Aorta (tissue), 5 donors: ENCODE measurements at regions not wholly inside any gene's neighbourhood (a gene's known extent, or its start where the extent isn't known, plus 50 kb on each side); places are given as distances from the start of the nearest gene placed in this dataset.

Source experiments
- ATAC-seq: fragments of 200-7000 bp; cut with Tn5 transposase; one replicate; pipeline ENCODE4 v1.9.1; 2022; ENCODE audit warnings: moderate library complexity; ENCODE audit not compliant: low FRiP score
- DNase-seq, 2 donors: peaks; one replicate each; pipeline ENCODE4 v3.0.0-alpha.2; 2020
- H3K27ac ChIP-seq, 2 donors: one replicate each; pipeline ENCODE4 v1.5.1; 2013; ENCODE audit warnings: low read length in 2 of 2, mild to moderate bottlenecking in 2 of 2, moderate library complexity in 2 of 2, control low read depth in 1 of 2, inconsistent platforms in 1 of 2, low read depth in 1 of 2
- H3K27me3 ChIP-seq, 2 donors: one replicate each; pipeline ENCODE4 v1.6.1; 2013; ENCODE audit warnings: control low read depth in 1 of 2, low read length in 1 of 2, mild to moderate bottlenecking in 1 of 2, moderate library complexity in 1 of 2; ENCODE audit not compliant: insufficient read depth in 2 of 2, control insufficient read depth in 1 of 2
- H3K36me3 ChIP-seq, 2 donors: one replicate each; pipeline ENCODE4 v1.6.1; 2013; ENCODE audit warnings: control low read depth in 1 of 2, low read length in 1 of 2, mild to moderate bottlenecking in 1 of 2; ENCODE audit not compliant: insufficient read depth in 2 of 2, control insufficient read depth in 1 of 2
- H3K4me1 ChIP-seq, 2 donors: one replicate each; pipeline ENCODE4 v1.6.1; 2013; ENCODE audit warnings: low read length in 2 of 2, control low read depth in 1 of 2, mild to moderate bottlenecking in 1 of 2, moderate library complexity in 1 of 2; ENCODE audit not compliant: insufficient read depth in 2 of 2, control insufficient read depth in 1 of 2
- H3K4me3 ChIP-seq, 2 donors: one replicate each; pipeline ENCODE4 v1.5.1; 2013; ENCODE audit warnings: low read length in 2 of 2, control low read depth in 1 of 2, mild to moderate bottlenecking in 1 of 2
- H3K9me3 ChIP-seq: one replicate; pipeline ENCODE4 v1.6.1; 2013; ENCODE audit warnings: mild to moderate bottlenecking, low read length; ENCODE audit not compliant: control insufficient read depth
- WGBS, 2 donors: extraction: QIAGEN DNeasy Blood & Tissue Kit; methylation state at CpG; one replicate each; pipeline ENCODE4 v1.1.7; 2013; 5-methylcytosine and 5-hydroxymethylcytosine counted together
- intact Hi-C, 2 donors: fragments of 100-400 bp; cut with DNase I; formaldehyde crosslinking; loops; one replicate each; pipeline versions ENCODE4 v1.14.2 to v1.15.0; 2022
- donor health status: healthy with polysubstance abuse.
- donor health status: Bipolar disorder and iron deficiency.
- donor health status: DM: no; HTN: no; CAD: no.
- donor health status: DM: no; HTN: no; CAD: no.
- donor health status: DM: yes; HTN: yes; CAD: no.

GRCh38 chr1:79819140-79819539 is 812.6 kb upstream of the ADGRL4 start:
- no peak overlapping the region for H3K27ac ChIP-seq
- ATAC-seq (no peak), DNase-seq (no peak)
- 93 to 94% methylated on average over 3 of the region's 3 CpGs for WGBS, 2 donors
- H3K9me3 ChIP-seq, result no peaks in the 10 kb centered on the region
- no peaks in the 10 kb centered on the region for H3K27me3 ChIP-seq
- H3K4me1 ChIP-seq, result no peaks in the 10 kb centered on the region
- intact Hi-C loops, result no loop called here
- H3K36me3 ChIP-seq, result no peaks in the 10 kb centered on the region
- H3K4me3 ChIP-seq, result no peak overlapping the region

GRCh38 chr1:79817031-79817560 is 810.6 kb upstream of the ADGRL4 start:
- Histone ChIP-seq H3K4me1 (no peaks in the 10 kb centered on the region), H3K27ac (no peak overlapping the region), H3K4me3 (no peak overlapping the region), H3K9me3 (no peaks in the 10 kb centered on the region), H3K27me3 (no peaks in the 10 kb centered on the region), H3K36me3 (no peaks in the 10 kb centered on the region)
- intact Hi-C loops, result no loop called here
- no peak for ATAC-seq
- no peak for DNase-seq
- 78 to 80% methylated on average over 4 of the region's 4 CpGs for WGBS, 2 donors

GRCh38 chr1:79815115-79815514 is 808.6 kb upstream of the ADGRL4 start:
- ATAC-seq (no peak), DNase-seq (no peak)
- Histone ChIP-seq H3K4me3 (no peak overlapping the region), H3K27ac (no peak overlapping the region), H3K27me3 (no peaks in the 10 kb centered on the region), H3K4me1 (no peaks in the 10 kb centered on the region), H3K9me3 (no peaks in the 10 kb centered on the region), H3K36me3 (no peaks in the 10 kb centered on the region)
- 65 to 68% methylated on average over 3 of the region's 3 CpGs for WGBS, 2 donors
- intact Hi-C loops, result no loop called here

GRCh38 chr1:79811173-79811572 is 804.6 kb upstream of the ADGRL4 start:
- H3K4me3 ChIP-seq, result no peak overlapping the region
- intact Hi-C loops, result no loop called here
- no peak for ATAC-seq
- H3K27ac ChIP-seq, result no peak overlapping the region
- WGBS, 2 donors, result 19 to 22% methylated on average over 3 of the region's 3 CpGs
- DNase-seq, result no peak
- no peaks in the 10 kb centered on the region for H3K9me3 ChIP-seq
- H3K4me1 ChIP-seq, result no peaks in the 10 kb centered on the region
- no peaks in the 10 kb centered on the region for H3K36me3 ChIP-seq
- no peaks in the 10 kb centered on the region for H3K27me3 ChIP-seq

GRCh38 chr1:79808816-79809475 is 802.4 kb upstream of the ADGRL4 start:
- ATAC-seq, result no peak

GRCh38 chr1:79807816-79808215 is 801.3 kb upstream of the ADGRL4 start:
- Histone ChIP-seq H3K36me3 (no peaks in the 10 kb centered on the region), H3K4me3 (no peak overlapping the region), H3K9me3 (no peaks in the 10 kb centered on the region), H3K27me3 (no peaks in the 10 kb centered on the region), H3K27ac (no peak overlapping the region), H3K4me1 (no peaks in the 10 kb centered on the region)
- 88 to 93% methylated on average over 2 of the region's 2 CpGs for WGBS, 2 donors
- ATAC-seq (no peak), DNase-seq (no peak)
- intact Hi-C loops, result no loop called here

More at GRCh38 chr1:79808816-79809475, 802.4 kb upstream of the ADGRL4 start:
- DNase-seq, result no peak
- no peaks in the 10 kb centered on the region for H3K9me3 ChIP-seq
- no peak overlapping the region for H3K27ac ChIP-seq
- H3K4me3 ChIP-seq, result no peak overlapping the region
- H3K4me1 ChIP-seq, result no peaks in the 10 kb centered on the region
- H3K27me3 ChIP-seq, result no peaks in the 10 kb centered on the region
- intact Hi-C loops, result no loop called here
- WGBS, 2 donors, result 96 to 98% methylated on average over 3 of the region's 3 CpGs
- no peaks in the 10 kb centered on the region for H3K36me3 ChIP-seq

- ATAC-seq (no peak), DNase-seq (no peak)
- Histone ChIP-seq H3K36me3 (no peaks in the 10 kb centered on the region), H3K27ac (no peak overlapping the region), H3K9me3 (no peaks in the 10 kb centered on the region), H3K27me3 (no peaks in the 10 kb centered on the region), H3K4me1 (no peaks in the 10 kb centered on the region), H3K4me3 (no peak overlapping the region)
- WGBS, 2 donors, result 97 to 99% methylated on average over 3 of the region's 3 CpGs
- intact Hi-C loops, result no loop called here
Observed at GRCh38 chr1:79797487-79797886, 791.0 kb upstream of the ADGRL4 start.

DNA sequence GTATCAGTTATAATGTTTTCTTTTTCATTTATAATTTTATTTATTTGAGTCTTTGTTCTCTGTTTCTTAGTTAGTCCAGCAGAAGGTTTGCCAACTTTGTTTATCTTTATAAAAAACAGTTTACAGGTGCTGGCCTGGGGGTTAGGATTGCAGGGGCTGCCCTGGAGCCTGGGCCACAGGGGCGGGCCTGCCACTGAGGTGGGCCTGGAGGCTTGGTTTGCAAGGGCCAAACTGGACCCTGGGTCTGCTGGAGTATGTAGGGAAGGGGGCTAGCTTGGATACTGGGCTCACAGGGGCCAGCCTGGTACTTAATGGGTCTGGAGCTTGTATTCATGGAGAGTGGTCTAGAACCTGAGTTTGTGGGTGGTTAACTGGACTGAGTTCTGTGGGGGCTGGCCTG is 789.9 kb upstream of the ADGRL4 start:
- intact Hi-C loops, result no loop called here
- DNase-seq, result no peak

GRCh38 chr1:79792219-79792930 is 785.8 kb upstream of the ADGRL4 start:
- WGBS, 2 donors, result 2 to 5% methylated on average over 4 of the region's 4 CpGs
- ATAC-seq (peak; percentile 62), DNase-seq (no peak)
- Histone ChIP-seq H3K4me3 (no peak overlapping the region), H3K36me3 (no peaks in the 10 kb centered on the region), H3K27me3 (no peaks in the 10 kb centered on the region), H3K4me1 (peaks cover 0 to 6% of the 10 kb centered on the region in 2 donors), H3K27ac (peak overlapping the region; percentile 22 to 28), H3K9me3 (no peaks in the 10 kb centered on the region)
- intact Hi-C loops, result no loop called here

More for the DNA sequence above, 789.9 kb upstream of the ADGRL4 start:
- Histone ChIP-seq H3K27me3 (no peaks in the 10 kb centered on the region), H3K27ac (no peak overlapping the region), H3K9me3 (no peaks in the 10 kb centered on the region), H3K4me1 (peaks cover 0 to 1% of the 10 kb centered on the region in 2 donors), H3K36me3 (no peaks in the 10 kb centered on the region), H3K4me3 (no peak overlapping the region)
- WGBS, 2 donors, result 34 to 45% methylated on average over 1 of the region's 1 CpG
- no peak for ATAC-seq
